GM21825 (cell line): ENCODE measurements at regions not wholly inside any gene's neighbourhood (a gene's known extent, or its start where the extent isn't known, plus 50 kb on each side); places are given as distances from the start of the nearest gene placed in this dataset.
A peak's percentile ranks its signal among the peaks of the same experiment; 100 is the strongest.

Experiments
- ATAC-seq: cut with Tn5 transposase; IDR thresholded peaks from one replicate; pipeline ENCODE4 v1.9.1; 2021; ENCODE audit warnings: mild to moderate bottlenecking, moderate library complexity; ENCODE audit not compliant: unreplicated experiment

GRCh38 chr3:168608926-168609325 is 513.2 kb upstream of the GOLIM4 start:
- ATAC-seq: no peak

GRCh38 chr3:168604767-168605166 is 509.0 kb upstream of the GOLIM4 start:
- ATAC-seq: no peak

GRCh38 chr3:168598250-168598649 is 502.5 kb upstream of the GOLIM4 start:
- ATAC-seq: no peak

GRCh38 chr3:168596175-168596823 is 500.6 kb upstream of the GOLIM4 start:
- ATAC-seq: no peak

GRCh38 chr3:168591587-168591986 is 495.9 kb upstream of the GOLIM4 start:
- no peak for ATAC-seq

- ATAC-seq: no peak
Observed at GRCh38 chr3:168589376-168589775, 493.7 kb upstream of the GOLIM4 start.

GRCh38 chr3:168585544-168585943 is 489.8 kb upstream of the GOLIM4 start:
- peak; percentile 50 for ATAC-seq

GRCh38 chr3:168583977-168584376 is 488.3 kb upstream of the GOLIM4 start:
- ATAC-seq: no peak

- no peak for ATAC-seq
Observed at GRCh38 chr3:168582503-168582902, 486.8 kb upstream of the GOLIM4 start.

GRCh38 chr3:168581771-168582225 is 486.1 kb upstream of the GOLIM4 start:
- ATAC-seq: no peak

GRCh38 chr3:168579010-168579409 is 483.3 kb upstream of the GOLIM4 start:
- ATAC-seq: no peak

GRCh38 chr3:168575750-168576149 is 480.0 kb upstream of the GOLIM4 start:
- ATAC-seq: no peak

GRCh38 chr3:168574455-168575158 is 478.9 kb upstream of the GOLIM4 start:
- ATAC-seq: no peak

GRCh38 chr3:168570404-168571155 is 474.9 kb upstream of the GOLIM4 start:
- ATAC-seq: no peak

GRCh38 chr3:168558728-168559411 is 463.1 kb upstream of the GOLIM4 start:
- no peak for ATAC-seq

- ATAC-seq: no peak
Observed at GRCh38 chr3:168552251-168552650, 456.5 kb upstream of the GOLIM4 start.

- no peak for ATAC-seq
Observed at GRCh38 chr3:168548719-168549118, 453.0 kb upstream of the GOLIM4 start.

- ATAC-seq: no peak
Observed at GRCh38 chr3:168546707-168547106, 451.0 kb upstream of the GOLIM4 start.

GRCh38 chr3:168545591-168545990 is 449.9 kb upstream of the GOLIM4 start:
- no peak for ATAC-seq

GRCh38 chr3:168544097-168544957 is 448.6 kb upstream of the GOLIM4 start:
- no peak for ATAC-seq
